Spinal cord (tissue), 9 donors: ENCODE measurements at regions not wholly inside any gene's neighbourhood (a gene's known extent, or its start where the extent isn't known, plus 50 kb on each side); places are given as distances from the start of the nearest gene placed in this dataset.

Source experiments
- DNase-seq, 6 donors: peaks; one replicate each; pipeline versions ENCODE4 v3.0.0 to v3.0.0-alpha.2; 2013 to 2015; ENCODE audit warnings: low spot score in 6 of 6, low read depth in 4 of 6
- H3K27ac ChIP-seq: one replicate; pipeline ENCODE4 v1.5.1; 2013; ENCODE audit warnings: low read depth, low read length, control low read depth
- H3K27me3 ChIP-seq: one replicate; pipeline ENCODE4 v1.6.1; 2013; ENCODE audit warnings: low read length; ENCODE audit not compliant: control insufficient read depth, insufficient read depth
- H3K36me3 ChIP-seq: one replicate; pipeline ENCODE4 v1.6.1; 2013; ENCODE audit warnings: low read length; ENCODE audit not compliant: control insufficient read depth, insufficient read depth
- H3K4me1 ChIP-seq: one replicate; pipeline ENCODE4 v1.6.1; 2013; ENCODE audit warnings: low read length; ENCODE audit not compliant: control insufficient read depth, insufficient read depth
- H3K4me3 ChIP-seq: one replicate; pipeline ENCODE4 v1.5.1; 2013; ENCODE audit warnings: low read depth, low read length, control low read depth
- H3K9me3 ChIP-seq: one replicate; pipeline ENCODE4 v1.6.1; 2013; ENCODE audit warnings: low read length; ENCODE audit not compliant: control insufficient read depth, insufficient read depth
- whole genome bisulfite sequencing: methylation state at CpG from one replicate; pipeline ENCODE4 v1.1.5; 2013; ENCODE audit warnings: missing lambda C conversion rate; ENCODE audit not compliant: insufficient coverage; 5-methylcytosine and 5-hydroxymethylcytosine counted together
- donor health status: healthy.

DNA sequence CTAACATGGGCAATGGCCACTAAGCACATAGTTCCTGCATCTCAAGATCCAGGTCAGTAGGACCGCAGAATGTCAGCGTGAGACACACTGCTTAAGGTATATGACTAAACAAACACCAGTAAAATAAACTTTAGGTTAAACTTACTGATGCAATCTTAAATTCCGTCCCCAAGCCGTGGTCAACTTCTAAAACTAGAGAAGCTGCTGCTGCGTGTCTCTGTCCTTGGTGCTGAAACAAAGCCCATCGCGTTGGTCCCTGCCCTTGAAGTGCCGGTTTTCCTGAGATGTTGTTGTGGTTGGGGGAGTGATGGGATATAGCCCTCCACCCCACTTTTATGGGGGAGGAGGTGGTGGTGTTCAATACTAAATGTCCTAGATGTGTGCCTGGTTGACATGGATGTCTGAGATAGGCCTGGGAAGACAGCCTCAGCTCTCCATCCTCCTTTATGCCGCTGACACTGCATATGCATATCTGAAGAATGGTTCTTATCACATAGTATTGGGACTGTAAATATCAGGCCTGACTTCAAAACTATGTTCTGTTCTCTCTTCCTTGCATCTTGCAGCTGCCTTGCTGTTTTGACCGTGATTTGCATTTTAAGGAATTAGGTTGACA lies 72.0 kb upstream of the KCNA3 start:
- no peaks in the 10 kb centered on the region for H3K9me3 ChIP-seq
- peaks cover 3% of the 10 kb centered on the region for H3K4me1 ChIP-seq
- H3K27me3 ChIP-seq = peaks cover 4% of the 10 kb centered on the region
- no peak overlapping the region for H3K27ac ChIP-seq
- no peak overlapping the region for H3K4me3 ChIP-seq
- peak in 2 of 6 donors; percentile 52 to 75 for DNase-seq
- H3K36me3 ChIP-seq = no peaks in the 10 kb centered on the region
- WGBS = 40% methylated on average over 1 of the region's 10 CpGs

DNA sequence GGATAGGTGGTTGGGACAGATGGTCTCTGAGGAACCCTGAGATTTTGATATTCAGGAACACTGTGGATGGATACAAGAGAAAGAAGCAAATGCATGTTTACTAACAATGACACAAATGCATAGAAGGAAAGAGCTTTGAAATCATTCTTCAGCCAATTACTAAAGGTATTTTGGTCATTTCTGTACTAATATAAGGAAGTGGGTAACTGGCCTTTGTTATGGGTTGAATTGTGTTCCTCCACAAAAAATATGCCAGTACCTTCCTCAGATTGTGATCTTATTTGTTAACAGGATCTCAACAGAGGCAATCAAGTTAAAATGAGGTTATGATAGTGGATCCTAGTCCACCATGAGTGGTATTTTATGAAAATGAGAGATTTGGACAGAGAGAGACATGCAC lies 68.7 kb upstream of the KCNA3 start:
- no peaks in the 10 kb centered on the region for H3K4me1 ChIP-seq

DNA sequence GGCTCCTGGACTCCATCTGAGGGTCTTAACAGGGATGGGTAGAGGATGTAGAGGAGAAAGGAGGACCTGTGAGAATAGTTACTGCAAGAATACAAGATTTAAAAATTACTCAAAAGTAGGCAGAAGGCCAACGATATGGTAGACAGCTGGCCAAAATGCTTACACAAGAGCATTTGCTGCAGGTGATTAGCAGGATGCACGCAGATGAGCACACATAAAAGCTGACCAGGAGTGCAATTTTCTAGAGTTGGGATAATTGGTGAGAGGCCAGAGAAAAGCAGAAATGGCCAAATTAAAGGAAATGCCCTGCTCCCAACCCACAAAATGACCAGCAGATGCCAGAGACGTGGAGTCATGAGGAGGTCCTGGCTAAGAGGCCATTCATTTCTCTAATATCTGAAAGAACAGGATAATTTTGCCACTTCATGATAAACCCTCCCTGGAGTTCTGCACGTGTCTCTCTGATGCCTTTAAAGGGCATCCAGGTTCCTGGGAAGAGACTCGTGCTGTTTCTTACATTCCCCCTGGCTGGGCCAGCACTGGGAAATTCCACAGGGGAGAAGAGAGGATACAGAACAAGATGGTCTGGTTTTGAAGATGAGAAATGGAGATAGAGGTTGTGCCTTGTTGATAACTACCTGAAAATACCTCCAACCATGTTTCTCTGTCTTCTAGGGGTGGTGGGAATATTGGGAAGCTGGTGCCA lies 62.3 kb upstream of the KCNA3 start:
- 68% methylated on average over 5 of the region's 5 CpGs for WGBS
- H3K4me3 ChIP-seq = no peak overlapping the region
- no peaks in the 10 kb centered on the region for H3K27me3 ChIP-seq
- H3K4me1 ChIP-seq = peaks cover 7% of the 10 kb centered on the region
- DNase-seq = peak in 1 of 6 donors; percentile 73
- H3K27ac ChIP-seq = no peak overlapping the region
- H3K9me3 ChIP-seq = no peaks in the 10 kb centered on the region
- no peaks in the 10 kb centered on the region for H3K36me3 ChIP-seq

More for the DNA sequence above, 68.7 kb upstream of the KCNA3 start:
- Histone ChIP-seq H3K9me3 (no peaks in the 10 kb centered on the region), H3K4me3 (no peak overlapping the region), H3K27ac (no peak overlapping the region), H3K36me3 (no peaks in the 10 kb centered on the region), H3K27me3 (peaks cover 2% of the 10 kb centered on the region)
- no peak for DNase-seq

DNA sequence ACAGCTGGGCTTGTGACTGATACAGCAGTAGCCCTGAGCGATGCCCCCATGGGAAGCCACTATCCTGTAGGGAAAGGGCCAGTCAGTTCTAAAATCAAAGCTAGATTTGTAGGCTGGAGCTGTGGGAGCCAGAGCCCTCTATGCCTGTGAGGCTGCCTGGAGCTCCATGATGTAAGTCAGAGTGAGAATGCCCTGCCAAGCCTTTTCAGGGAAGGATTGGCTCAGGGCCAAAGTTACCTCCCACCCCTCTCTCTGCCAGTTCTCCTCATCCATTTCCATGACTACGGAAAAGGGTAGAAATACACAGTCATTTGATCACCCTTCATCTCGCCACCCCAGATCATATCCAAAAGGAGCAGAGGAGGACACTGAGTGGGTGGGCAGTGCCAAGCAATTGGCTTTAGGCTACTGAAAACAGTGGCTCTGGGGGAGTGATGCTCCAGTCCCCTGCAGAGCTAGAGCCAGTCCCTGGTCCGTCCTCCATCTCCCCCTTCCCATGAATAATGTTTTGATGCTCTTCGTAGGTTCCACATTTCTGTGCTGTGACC lies 59.5 kb upstream of the KCNA3 start:
- Histone ChIP-seq H3K4me3 (no peak overlapping the region), H3K27ac (no peak overlapping the region), H3K9me3 (no peaks in the 10 kb centered on the region), H3K4me1 (peaks cover 7% of the 10 kb centered on the region), H3K36me3 (no peaks in the 10 kb centered on the region), H3K27me3 (no peaks in the 10 kb centered on the region)
- DNase-seq = peak in 4 of 6 donors; percentile 26 to 88 (median 60)
- WGBS = 54% methylated on average over 5 of the region's 5 CpGs

DNA sequence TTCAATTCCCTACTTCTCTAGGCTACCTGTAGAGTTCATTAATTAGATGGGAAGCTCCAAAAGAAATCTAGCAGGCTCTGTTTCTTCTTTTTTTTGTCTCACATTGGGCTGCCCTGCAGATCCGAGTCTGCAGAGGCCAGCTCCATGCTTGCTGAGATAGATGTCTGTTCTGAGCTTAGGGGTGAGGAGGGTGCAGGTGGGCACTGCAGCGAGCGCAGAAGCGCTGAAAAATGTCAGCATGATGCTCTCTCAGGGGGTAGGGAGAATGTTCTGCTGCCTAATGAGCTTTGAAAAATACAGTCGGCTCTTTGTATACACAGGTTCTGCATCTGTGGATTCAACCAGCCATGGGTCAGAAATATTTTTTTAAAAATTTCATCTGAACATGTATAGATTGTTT lies 56.8 kb upstream of the KCNA3 start:
- Histone ChIP-seq H3K4me1 (peaks cover 11% of the 10 kb centered on the region), H3K27ac (no peak overlapping the region), H3K4me3 (no peak overlapping the region), H3K27me3 (no peaks in the 10 kb centered on the region), H3K36me3 (no peaks in the 10 kb centered on the region), H3K9me3 (no peaks in the 10 kb centered on the region)
- 44% methylated on average over 4 of the region's 5 CpGs for WGBS
- peak in 1 of 6 donors; percentile 66 for DNase-seq

DNA sequence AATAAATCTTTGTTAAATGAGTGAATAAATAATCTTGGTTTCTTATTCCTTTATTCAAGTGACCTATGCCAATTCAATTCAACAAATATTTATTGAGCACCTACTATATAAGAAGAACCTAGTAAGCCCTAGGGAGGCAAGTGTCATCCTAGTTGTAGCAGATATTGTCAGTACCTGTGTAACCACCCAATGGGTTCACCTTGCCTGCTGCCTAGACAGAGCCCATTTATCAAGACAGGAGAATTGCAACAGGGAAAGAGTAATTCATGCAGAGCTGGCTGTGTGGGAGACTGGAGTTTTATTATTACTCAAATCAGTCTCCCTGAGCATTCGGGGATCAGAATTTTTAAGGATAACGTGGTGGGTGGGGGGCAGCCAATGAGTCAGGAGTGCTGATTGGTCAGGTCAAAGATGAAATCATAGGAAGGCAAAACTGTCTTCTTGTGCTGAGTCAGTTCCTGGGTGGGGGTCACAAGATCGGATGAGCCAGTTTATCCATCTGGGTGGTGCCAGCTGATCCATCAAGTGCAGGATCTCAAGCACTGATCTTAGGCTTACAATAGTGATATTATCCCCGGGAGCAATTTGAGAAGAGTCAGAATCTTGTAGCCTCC lies 53.8 kb upstream of the KCNA3 start:
- no peak for DNase-seq
- peaks cover 4% of the 10 kb centered on the region for H3K4me1 ChIP-seq
- no peaks in the 10 kb centered on the region for H3K9me3 ChIP-seq
- H3K27me3 ChIP-seq = no peaks in the 10 kb centered on the region
- H3K4me3 ChIP-seq = no peak overlapping the region
- 60% methylated on average over 1 of the region's 4 CpGs for WGBS
- H3K27ac ChIP-seq = no peak overlapping the region
- no peaks in the 10 kb centered on the region for H3K36me3 ChIP-seq

DNA sequence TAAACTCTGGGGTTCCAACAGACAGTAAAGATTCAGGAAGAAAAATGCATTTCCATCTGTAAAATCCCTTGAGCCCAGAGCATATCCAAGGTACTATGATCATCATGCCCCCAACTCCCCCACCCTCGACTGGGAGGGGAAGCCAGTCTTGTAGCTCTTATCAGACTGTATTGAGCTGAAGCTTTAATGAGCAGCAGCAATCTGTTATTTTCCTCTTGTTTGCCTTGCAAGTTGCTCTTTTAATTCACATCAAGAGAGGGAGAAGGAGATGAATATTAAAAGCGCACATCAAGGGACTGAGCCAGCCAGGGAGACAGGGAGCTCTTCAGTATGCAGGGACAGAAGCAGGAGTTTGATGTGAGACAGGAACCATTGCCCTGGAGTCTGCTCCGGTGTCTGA lies 52.5 kb upstream of the KCNA3 start:
- Histone ChIP-seq H3K4me3 (no peak overlapping the region), H3K4me1 (peaks cover 4% of the 10 kb centered on the region), H3K36me3 (no peaks in the 10 kb centered on the region), H3K9me3 (no peaks in the 10 kb centered on the region), H3K27me3 (no peaks in the 10 kb centered on the region), H3K27ac (no peak overlapping the region)
- WGBS = 30% methylated on average over 2 of the region's 3 CpGs
- DNase-seq = peak in 2 of 6 donors; percentile 74 to 82

DNA sequence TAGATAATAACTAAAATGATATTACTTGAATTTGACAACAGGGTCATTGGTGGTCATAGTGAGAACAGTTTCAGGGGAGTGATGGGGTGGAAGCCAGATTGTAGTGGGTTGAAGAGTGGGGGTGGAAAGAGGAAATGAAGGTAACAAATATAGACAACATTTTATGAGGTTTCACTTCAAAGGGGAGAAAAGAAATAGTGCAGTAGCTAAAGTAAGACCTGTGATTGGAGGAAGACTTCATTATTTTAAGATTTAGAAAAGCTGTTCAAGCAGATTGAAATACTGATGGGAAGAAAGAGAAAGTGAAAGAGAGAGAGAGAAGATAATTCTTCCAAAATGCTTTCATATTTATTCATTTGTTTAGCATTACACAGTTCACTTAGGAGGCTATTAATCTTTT lies 52.0 kb upstream of the KCNA3 start:
- H3K4me1 ChIP-seq = peaks cover 4% of the 10 kb centered on the region
- no peaks in the 10 kb centered on the region for H3K9me3 ChIP-seq
- no peaks in the 10 kb centered on the region for H3K36me3 ChIP-seq
- no peak for DNase-seq
- no peaks in the 10 kb centered on the region for H3K27me3 ChIP-seq
- no peak overlapping the region for H3K27ac ChIP-seq
- H3K4me3 ChIP-seq = no peak overlapping the region
